SK-N-SH treated with all-trans-retinoic acid at 6 μM for 48 hours (cell line): ENCODE measurements at regions not wholly inside any gene's neighbourhood (a gene's known extent, or its start where the extent isn't known, plus 50 kb on each side); places are given as distances from the start of the nearest gene placed in this dataset.

ENCODE experiments used
- CSDC2 ChIP-seq: fragments of 250-450 bp; sonication (Bioruptor Pico); IDR thresholded peaks from 2 replicates; pipeline ENCODE4 v1.5.0; 2020; ENCODE audit warnings: mild to moderate bottlenecking, moderate library complexity
- ISL1 ChIP-seq: fragments of 250-450 bp; sonication (Bioruptor Pico); IDR thresholded peaks from 2 replicates; pipeline ENCODE4 v2.1.2; 2022; ENCODE audit warnings: mild to moderate bottlenecking, moderate library complexity
- RARB ChIP-seq: fragments of 250-450 bp; sonication (Bioruptor Pico); IDR thresholded peaks from 2 replicates; pipeline ENCODE4 v1.8.0; 2021; ENCODE audit warnings: mild to moderate bottlenecking, moderate library complexity
- TCF4 ChIP-seq: fragments of 250-450 bp; sonication (Bioruptor Pico); IDR thresholded peaks from 2 replicates; pipeline ENCODE4 v1.8.0; 2021; ENCODE audit warnings: mild to moderate bottlenecking, moderate library complexity, borderline replicate concordance
- ZFP3 ChIP-seq: fragments of 250-450 bp; sonication (Bioruptor Pico); IDR thresholded peaks from 2 replicates; pipeline ENCODE4 v1.5.0; 2020; ENCODE audit warnings: mild to moderate bottlenecking, moderate library complexity
- ZNF8 ChIP-seq: fragments of 450-650 bp; formaldehyde crosslinking; IDR thresholded peaks from 2 replicates; pipeline ENCODE4 v1.5.0; 2020; ENCODE audit warnings: mild to moderate bottlenecking, moderate library complexity
- TF ChIP-seq, protein P1 (sequence below): fragments of 250-450 bp; sonication (Bioruptor Pico); IDR thresholded peaks from 2 replicates; pipeline ENCODE4 v1.8.0; 2020; ENCODE audit warnings: mild to moderate bottlenecking, moderate library complexity, borderline replicate concordance
- TF ChIP-seq, protein P2 (sequence below): fragments of 250-450 bp; sonication (Bioruptor Pico); IDR thresholded peaks from 2 replicates; pipeline ENCODE4 v1.5.1; 2021; ENCODE audit warnings: mild to moderate bottlenecking, moderate library complexity

DNA sequence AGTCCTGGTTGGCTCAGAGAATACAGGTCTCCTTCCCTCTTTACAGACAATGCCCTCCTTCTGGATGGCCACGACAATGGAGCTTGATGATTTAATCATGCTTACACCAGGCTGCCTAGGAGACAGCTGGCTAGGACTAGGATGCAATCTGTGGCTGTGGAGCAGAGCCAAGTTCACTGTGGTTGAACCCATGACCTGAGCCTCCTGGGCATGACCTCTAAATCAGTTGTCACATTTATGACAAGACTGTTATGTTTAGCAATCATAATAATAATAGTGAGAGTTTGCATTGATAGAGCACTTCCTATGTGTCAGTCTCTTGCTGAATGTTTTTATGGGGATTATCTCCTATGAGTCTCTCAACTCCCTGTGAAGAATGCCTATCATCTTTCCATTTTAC is 244.1 kb downstream of the ICOS start:
- TF ChIP-seq, protein P1, sequence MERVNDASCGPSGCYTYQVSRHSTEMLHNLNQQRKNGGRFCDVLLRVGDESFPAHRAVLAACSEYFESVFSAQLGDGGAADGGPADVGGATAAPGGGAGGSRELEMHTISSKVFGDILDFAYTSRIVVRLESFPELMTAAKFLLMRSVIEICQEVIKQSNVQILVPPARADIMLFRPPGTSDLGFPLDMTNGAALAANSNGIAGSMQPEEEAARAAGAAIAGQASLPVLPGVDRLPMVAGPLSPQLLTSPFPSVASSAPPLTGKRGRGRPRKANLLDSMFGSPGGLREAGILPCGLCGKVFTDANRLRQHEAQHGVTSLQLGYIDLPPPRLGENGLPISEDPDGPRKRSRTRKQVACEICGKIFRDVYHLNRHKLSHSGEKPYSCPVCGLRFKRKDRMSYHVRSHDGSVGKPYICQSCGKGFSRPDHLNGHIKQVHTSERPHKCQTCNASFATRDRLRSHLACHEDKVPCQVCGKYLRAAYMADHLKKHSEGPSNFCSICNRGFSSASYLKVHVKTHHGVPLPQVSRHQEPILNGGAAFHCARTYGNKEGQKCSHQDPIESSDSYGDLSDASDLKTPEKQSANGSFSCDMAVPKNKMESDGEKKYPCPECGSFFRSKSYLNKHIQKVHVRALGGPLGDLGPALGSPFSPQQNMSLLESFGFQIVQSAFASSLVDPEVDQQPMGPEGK (CRISPR knock-in tag): no peak
- no peak for TF ChIP-seq CSDC2 (CRISPR knock-in tag)
- TF ChIP-seq ISL1 (CRISPR knock-in tag): no peak
- TF ChIP-seq ZFP3: no peak
- no peak for TF ChIP-seq ZNF8 (CRISPR knock-in tag)
- TF ChIP-seq TCF4 (CRISPR knock-in tag): no peak
- TF ChIP-seq, protein P2, sequence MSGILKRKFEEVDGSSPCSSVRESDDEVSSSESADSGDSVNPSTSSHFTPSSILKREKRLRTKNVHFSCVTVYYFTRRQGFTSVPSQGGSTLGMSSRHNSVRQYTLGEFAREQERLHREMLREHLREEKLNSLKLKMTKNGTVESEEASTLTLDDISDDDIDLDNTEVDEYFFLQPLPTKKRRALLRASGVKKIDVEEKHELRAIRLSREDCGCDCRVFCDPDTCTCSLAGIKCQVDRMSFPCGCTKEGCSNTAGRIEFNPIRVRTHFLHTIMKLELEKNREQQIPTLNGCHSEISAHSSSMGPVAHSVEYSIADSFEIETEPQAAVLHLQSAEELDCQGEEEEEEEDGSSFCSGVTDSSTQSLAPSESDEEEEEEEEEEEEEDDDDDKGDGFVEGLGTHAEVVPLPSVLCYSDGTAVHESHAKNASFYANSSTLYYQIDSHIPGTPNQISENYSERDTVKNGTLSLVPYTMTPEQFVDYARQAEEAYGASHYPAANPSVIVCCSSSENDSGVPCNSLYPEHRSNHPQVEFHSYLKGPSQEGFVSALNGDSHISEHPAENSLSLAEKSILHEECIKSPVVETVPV (CRISPR knock-in tag): no peak
- TF ChIP-seq RARB (CRISPR knock-in tag): no peak
